Astrocyte of the spinal cord (primary cell): ENCODE measurements at regions not wholly inside any gene's neighbourhood (a gene's known extent, or its start where the extent isn't known, plus 50 kb on each side); places are given as distances from the start of the nearest gene placed in this dataset.

Experiments
- DNase-seq: peaks from one replicate; pipeline ENCODE4 v3.0.0; 2011; ENCODE audit warnings: low read depth, low spot score
- H3K4me3 ChIP-seq: 2 replicates; pipeline ENCODE4 v1.5.1; 2011; ENCODE audit warnings: low read depth, mild to moderate bottlenecking, low read length, moderate library complexity
- CTCF ChIP-seq: IDR thresholded peaks from 2 replicates; pipeline ENCODE4 v1.5.1; 2012; ENCODE audit warnings: low read depth, mild to moderate bottlenecking, low read length, inconsistent platforms
- in situ Hi-C: cut with HindIII; loops from 2 replicates; pipeline ENCODE4 v1.10.0; 2017; ENCODE audit warnings: low sequenced_read_pairs

GRCh38 chr5:97764700-97765099 lies 581.7 kb upstream of the RIOK2 start:
- in situ Hi-C loops, result no loop called here
- no peak for TF ChIP-seq CTCF
- no peak overlapping the region for H3K4me3 ChIP-seq
- peak; percentile 71 for DNase-seq

GRCh38 chr5:97778451-97778850 lies 595.4 kb upstream of the RIOK2 start:
- in situ Hi-C loops, result no loop called here
- DNase-seq, result peak; percentile 42
- no peak for TF ChIP-seq CTCF
- H3K4me3 ChIP-seq, result no peak overlapping the region

- no peak for DNase-seq
- in situ Hi-C loops, result no loop called here
Observed at GRCh38 chr5:97788369-97788768, 605.3 kb upstream of the RIOK2 start.

DNA sequence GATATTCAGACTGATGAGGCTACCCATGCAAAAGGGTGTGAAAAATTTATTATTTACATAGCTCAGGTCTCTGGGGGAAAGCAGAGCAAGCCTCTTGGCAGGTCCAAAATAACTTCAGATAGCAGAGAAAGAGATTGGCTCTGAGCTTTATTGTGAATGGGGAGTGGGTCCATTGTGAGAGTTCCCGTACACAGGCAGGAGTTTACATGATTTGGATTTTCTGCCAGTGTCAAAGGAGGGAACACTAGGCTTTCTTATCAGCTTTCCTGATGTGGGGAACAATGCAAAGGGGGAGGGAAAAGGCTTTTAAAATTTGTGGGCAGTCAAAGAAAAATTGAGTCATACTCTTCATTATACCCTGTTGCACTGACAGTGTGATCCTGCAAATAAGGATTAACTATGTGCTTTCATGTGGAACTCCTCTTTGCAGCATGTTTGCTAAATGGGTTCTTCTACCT lies 615.0 kb upstream of the RIOK2 start:
- TF ChIP-seq CTCF, result no peak
- in situ Hi-C loops, result no loop called here
- H3K4me3 ChIP-seq, result no peak overlapping the region
- no peak for DNase-seq

More at GRCh38 chr5:97788369-97788768, 605.3 kb upstream of the RIOK2 start:
- H3K4me3 ChIP-seq, result no peak overlapping the region
- TF ChIP-seq CTCF, result no peak

- DNase-seq, result no peak
- TF ChIP-seq CTCF, result no peak
- in situ Hi-C loops, result no loop called here
- no peak overlapping the region for H3K4me3 ChIP-seq
Observed at GRCh38 chr5:97801461-97801860, 618.4 kb upstream of the RIOK2 start.

DNA sequence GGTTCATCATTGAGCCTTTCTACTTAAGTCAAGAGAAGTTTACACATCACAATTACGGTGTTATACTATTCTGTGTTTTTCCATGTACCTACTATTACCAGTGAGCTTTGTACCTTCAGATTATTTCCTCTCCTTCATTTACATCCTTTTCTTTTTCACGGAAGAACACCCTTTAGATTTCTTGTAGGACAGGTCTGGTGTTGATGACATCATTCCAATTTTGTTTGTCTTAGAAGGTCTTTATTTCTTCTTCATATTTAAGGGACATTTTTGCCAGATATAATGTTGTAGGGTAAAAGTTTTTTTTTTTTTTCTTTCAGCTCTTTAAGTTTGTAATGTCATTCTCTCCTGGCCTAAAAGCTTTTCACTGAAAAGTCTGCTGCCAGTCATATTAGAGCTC lies 637.1 kb upstream of the RIOK2 start:
- DNase-seq, result no peak
- no peak for TF ChIP-seq CTCF
- in situ Hi-C loops, result no loop called here
- H3K4me3 ChIP-seq, result no peak overlapping the region

- no peak for TF ChIP-seq CTCF
- DNase-seq, result no peak
- in situ Hi-C loops, result no loop called here
- no peak overlapping the region for H3K4me3 ChIP-seq
Observed at GRCh38 chr5:97832645-97833296, 649.7 kb upstream of the RIOK2 start.
